HG02885 (cell line): ENCODE measurements at regions not wholly inside any gene's neighbourhood (a gene's known extent, or its start where the extent isn't known, plus 50 kb on each side); places are given as distances from the start of the nearest gene placed in this dataset.

Experiments used
- ATAC-seq: cut with Tn5 transposase; IDR thresholded peaks from one replicate; pipeline ENCODE4 v1.9.1; 2021; ENCODE audit warnings: mild to moderate bottlenecking; ENCODE audit not compliant: unreplicated experiment, poor library complexity

GRCh38 chr12:126781593-126781992, 1485.4 kb upstream of the TMEM132C start:
- no peak for ATAC-seq

- no peak for ATAC-seq
Observed at GRCh38 chr12:126782083-126782482, 1484.9 kb upstream of the TMEM132C start.

DNA sequence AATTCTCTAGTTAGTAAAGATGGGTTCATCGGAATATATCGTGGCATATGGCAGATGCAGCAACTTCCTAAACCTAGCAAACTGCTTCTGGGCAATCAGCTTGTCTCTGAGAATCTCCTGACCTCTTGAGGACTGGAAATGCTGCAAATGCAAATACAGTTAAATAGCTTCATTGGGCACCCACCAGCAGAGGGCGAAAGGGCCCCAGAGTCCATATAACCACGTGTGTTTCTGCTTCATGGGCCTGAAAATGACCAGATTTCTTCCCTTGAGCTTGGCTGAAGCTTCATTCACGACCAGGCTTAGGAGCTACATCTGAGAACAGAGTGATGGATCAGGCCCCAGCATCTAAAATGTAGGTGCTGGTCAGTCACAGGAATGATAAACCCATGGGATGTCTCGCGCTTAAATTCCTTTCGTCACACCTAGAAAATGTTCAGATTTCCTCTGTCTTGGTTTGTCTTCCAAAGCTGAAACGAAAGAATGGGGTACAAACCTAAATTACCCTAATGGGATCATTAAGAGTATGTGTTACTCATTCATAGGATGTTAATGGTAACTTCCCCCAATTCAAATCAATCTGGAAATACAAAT, 1482.5 kb upstream of the TMEM132C start:
- no peak for ATAC-seq

DNA sequence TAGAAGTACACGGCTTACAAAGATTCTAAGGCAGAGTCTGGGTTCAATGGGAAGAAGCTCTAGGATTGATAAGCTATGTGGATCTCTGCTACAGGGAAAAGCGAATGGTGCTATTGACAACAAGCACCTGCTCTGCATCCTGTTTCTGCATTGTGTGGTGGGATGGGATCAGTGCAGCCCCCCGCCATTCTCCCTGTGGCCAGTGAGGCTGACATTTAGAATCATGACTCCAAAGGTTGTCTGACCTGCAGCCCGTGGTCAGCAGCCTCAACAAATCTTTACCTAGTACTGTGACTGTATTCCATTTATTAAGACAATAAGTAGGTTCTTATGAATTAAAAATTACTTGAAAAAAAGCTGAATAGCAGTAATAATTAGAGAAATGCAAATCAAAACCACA, 1477.0 kb upstream of the TMEM132C start:
- ATAC-seq, result no peak

GRCh38 chr12:126791122-126791521, 1475.8 kb upstream of the TMEM132C start:
- ATAC-seq, result no peak

- no peak for ATAC-seq
Observed at GRCh38 chr12:126792411-126792810, 1474.6 kb upstream of the TMEM132C start.

DNA sequence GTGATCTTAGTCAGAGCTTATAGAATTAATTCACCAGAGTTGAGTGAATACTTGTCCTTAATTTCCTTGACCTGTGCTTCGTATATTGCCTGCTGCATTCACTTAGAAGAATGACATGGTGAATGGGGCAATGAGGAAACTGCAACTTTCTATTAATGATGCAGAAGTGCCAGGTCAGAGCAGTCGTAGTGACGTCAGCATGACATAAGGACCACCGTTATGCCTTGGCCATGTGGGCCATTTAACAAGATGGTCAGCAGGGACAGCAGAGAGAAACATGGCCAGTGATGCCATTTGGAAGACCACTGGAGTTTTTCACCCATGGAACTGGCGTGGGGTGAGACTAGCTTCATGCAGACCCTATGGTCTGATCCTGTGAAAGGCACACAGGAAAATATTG, 1469.4 kb upstream of the TMEM132C start:
- ATAC-seq, result no peak

- no peak for ATAC-seq
Observed at GRCh38 chr12:126798449-126798848, 1468.5 kb upstream of the TMEM132C start.

DNA sequence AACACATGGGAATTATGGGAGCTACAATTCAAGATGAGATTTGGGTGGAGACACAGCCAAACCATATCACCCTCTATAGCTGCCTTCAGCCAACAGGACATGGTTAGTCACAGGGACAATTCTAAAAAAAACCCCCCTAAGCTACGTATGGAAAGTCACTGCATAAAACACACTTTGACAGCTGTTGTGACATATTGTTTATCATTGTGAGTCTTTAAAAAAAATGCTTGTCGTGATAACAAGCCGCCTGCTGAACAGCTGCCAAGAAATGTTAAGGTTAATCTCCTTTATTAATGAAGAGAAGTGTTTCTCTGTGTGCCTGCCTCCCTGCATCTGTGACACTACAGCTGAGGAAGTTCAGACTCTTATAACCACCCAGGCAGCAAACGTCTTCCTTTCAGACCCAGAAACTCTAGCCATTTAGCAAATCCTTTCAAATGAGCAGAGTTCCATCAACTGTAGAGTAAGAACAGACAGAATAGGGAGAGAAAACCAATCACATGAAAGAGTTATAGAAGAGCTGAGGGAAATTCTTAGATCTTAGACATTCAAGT, 1459.6 kb upstream of the TMEM132C start:
- no peak for ATAC-seq

DNA sequence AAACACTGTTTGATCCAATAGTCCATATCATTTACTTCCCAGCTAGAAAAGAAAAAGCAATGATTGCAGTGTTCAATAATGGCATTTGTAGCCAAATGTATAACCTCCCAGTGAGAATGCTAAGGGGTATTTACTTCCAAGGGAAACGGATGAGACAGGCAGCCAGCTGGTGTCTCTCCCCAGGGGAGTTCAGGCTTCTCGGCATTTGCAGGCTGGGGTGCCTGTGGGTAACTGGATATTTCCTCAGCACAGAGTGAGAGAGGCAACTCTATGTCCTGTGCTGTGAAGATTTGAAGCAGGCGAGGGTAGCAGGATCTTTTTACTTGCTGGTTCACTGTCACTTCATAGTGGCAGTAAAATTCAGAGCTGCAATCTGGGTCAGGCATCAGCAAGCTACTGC, 1455.6 kb upstream of the TMEM132C start:
- ATAC-seq, result no peak

- no peak for ATAC-seq
Observed at GRCh38 chr12:126819554-126819953, 1447.4 kb upstream of the TMEM132C start.

DNA sequence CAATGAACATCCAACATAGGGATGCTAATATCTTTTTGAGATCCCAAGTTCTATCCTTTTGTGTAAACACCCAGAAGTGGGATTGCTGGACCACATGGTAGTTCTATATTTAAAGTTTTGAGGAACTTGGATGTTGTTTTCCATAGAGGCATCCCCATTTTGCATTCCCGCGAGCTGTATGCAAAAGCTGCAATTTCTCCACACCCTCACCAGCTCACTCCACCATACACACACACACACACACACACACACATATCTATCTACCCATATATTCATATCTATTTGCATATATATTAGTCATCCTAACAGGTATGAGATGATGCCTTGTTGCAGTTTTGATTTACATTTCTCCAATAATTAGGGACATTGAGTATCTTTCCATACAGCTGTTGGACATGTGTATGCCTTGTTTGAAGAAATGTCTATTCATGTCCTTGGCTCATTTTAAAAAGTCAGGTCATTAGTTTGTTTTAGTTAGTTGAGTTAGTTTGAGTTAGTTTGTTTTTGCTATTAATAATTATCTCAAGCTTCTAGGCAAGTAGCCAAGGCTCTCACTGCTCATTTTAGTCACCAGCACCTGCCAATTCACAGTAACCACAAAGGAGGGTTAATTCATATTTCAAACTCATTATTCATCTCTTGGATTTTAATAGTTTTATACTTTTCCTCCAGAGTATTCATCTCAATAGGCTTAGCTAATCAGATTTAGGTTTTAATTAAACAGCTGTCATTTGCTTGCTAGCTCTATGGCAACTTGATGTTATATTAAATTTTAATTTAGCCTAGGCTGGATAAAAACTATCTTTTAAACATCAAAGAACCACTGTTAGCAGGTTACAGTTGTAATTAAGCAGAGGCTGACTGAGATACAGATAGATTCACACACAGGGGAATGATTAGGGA, 1435.9 kb upstream of the TMEM132C start:
- ATAC-seq, result no peak

- no peak for ATAC-seq
Observed at GRCh38 chr12:126837697-126838096, 1429.3 kb upstream of the TMEM132C start.

DNA sequence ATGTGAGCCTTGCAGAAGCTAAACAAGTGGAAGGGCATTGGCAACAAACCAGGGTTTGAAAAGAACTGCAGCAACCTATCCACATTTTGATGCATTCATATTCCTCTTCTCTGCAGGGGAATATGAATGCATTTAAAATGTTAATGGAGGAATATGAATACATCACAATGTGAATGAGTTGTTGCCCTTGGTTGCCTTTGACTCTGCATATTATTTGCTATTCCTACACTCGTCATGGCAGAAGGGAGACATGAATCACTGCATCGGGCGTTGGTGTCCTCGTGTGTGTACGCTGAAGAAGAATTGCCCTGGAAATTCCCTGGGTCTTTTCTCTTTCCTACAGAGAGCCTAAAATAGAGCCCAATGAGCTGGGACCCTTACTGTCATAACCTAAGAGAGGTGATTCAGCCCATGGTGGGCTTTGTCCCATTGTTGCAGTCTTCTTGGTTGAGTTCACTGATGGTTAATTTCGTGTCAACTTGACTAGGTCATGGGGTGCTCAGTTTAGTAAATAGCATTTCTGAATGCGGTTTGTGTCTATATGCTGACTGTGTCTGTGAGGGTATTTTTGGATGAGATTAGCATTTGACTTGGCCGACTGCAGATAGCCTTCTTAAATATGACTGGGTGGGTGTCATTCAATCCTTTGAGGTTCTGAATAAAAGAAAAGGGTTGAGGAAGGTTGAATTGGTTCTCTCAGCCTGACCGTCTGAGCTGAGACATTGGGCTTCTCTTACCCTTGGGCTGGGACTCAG, 1422.9 kb upstream of the TMEM132C start:
- no peak for ATAC-seq

DNA sequence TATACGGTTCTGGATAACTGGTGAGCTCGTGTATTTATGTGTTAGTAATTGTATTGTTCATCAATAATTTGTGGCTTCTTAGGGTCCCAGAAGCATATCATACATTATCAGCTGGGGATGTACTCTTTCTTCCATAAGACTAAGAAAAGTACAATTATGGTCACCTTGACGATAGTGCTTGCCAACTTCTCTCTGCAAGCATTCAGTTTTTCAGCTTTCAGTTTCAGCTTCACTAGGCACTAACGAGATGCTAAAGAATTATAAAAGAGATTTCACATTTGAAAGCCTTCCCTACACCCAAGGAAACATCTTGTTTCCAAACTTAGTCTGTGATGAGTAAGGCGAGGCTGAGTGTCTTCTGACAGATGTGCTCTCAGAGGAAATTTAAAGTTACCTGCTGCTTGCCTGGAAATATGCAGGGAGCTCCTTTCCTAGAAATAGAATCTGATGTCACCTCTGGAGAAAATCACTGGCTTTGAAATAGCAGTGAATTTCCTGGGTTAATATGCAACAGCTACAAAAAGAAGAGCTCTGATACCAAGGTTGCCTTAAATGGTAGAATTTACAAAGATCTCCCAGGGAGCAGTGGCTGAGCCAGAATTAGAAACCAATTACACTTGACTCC, 1419.9 kb upstream of the TMEM132C start:
- ATAC-seq, result no peak

GRCh38 chr12:126855768-126856167, 1411.2 kb upstream of the TMEM132C start:
- ATAC-seq, result no peak

GRCh38 chr12:126856958-126857357, 1410.0 kb upstream of the TMEM132C start:
- no peak for ATAC-seq

- no peak for ATAC-seq
Observed at GRCh38 chr12:126858560-126858959, 1408.4 kb upstream of the TMEM132C start.

DNA sequence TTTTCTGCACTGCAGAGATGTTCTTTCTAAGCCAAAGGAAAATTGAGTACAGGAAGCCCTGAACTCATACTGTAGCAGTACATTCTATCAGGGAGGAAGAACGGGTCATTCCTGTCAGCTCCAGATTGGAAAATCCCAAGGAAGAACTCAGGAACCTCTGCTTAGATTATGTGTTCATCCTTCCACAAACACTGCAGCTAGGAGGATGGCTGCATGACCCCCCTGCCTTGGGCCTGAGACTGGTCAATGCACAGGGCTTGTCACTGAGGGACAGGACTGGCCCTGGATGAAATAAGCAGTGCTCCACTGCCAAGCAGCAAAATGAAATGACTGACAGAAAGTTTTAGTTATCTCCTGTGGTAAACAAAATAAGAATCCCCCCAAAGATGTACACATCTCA, 1406.8 kb upstream of the TMEM132C start:
- ATAC-seq, result no peak

GRCh38 chr12:126862500-126862899, 1404.5 kb upstream of the TMEM132C start:
- no peak for ATAC-seq
